HG02610 (cell line): ENCODE measurements at regions not wholly inside any gene's neighbourhood (a gene's known extent, or its start where the extent isn't known, plus 50 kb on each side); places are given as distances from the start of the nearest gene placed in this dataset.
A peak's percentile ranks its signal among the peaks of the same experiment; 100 is the strongest.
"Not testable (repeated sequence)": the region's sequence is repeated elsewhere in the genome, so short reads cannot be mapped to it uniquely, and the experiment has no call there.

Experiments used
- ATAC-seq: cut with Tn5 transposase; IDR thresholded peaks from one replicate; pipeline ENCODE4 v1.9.1; 2021; ENCODE audit warnings: mild to moderate bottlenecking, moderate library complexity; ENCODE audit not compliant: unreplicated experiment

GRCh38 chr20:19024296-19025035, 188.0 kb upstream of the SLC24A3 start:
- no peak for ATAC-seq

DNA sequence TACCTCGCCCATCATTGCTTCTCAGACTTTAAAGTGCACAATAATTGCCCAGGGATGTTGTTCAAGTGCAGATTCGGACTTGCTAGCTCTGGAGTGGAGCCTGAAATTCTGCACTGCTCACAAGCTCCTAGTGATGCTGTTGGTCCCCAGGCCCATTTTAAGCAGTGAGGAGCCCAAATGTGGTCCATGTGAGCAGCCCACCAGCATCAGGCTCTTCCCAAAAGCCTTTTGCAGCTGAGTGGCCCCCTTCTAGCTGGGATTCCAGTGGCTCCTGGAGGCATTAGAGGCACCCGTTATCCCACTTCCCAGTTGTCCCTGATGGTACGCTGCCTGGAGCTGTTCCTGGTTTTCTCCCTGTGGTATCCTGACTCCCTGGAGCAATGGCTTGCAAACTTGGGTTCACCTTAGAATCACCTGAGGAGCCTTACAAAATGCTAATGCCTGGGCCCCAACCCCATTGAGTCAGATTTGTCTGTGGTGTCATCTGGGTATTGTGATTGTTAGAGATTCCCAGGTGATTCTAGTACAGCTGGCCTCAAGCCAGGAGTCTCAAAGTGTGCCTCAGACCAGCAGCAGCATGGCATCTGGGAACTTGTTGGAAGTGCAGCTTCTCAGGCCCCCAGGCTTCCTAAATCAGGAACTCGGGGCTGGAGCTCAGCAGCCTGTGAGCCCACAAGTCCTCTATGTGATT, 186.9 kb upstream of the SLC24A3 start:
- ATAC-seq, result peak; percentile 32

GRCh38 chr20:19026121-19026878, 186.1 kb upstream of the SLC24A3 start:
- ATAC-seq, result peak; percentile 83

GRCh38 chr20:19026901-19027644, 185.4 kb upstream of the SLC24A3 start:
- ATAC-seq, result no peak

DNA sequence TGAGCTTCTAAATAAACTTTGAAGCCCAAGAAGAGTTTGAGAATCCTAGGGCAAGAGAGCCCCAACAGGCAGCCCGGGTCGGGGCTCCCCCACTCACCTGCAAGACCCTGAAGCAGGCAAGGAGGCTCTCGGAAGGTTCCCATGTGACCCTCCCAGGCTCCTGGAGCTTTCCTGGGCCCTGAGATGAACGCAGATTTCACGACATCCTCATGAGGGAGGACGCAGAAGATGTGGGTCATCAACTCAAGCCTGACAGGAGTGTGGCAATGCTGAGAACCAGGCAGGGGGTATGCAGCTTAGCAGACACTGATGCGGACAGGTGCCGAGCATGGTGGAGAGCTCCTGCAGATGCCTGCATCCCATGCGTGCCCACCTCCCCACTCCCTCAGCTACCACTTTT, 184.5 kb upstream of the SLC24A3 start:
- ATAC-seq, result no peak

DNA sequence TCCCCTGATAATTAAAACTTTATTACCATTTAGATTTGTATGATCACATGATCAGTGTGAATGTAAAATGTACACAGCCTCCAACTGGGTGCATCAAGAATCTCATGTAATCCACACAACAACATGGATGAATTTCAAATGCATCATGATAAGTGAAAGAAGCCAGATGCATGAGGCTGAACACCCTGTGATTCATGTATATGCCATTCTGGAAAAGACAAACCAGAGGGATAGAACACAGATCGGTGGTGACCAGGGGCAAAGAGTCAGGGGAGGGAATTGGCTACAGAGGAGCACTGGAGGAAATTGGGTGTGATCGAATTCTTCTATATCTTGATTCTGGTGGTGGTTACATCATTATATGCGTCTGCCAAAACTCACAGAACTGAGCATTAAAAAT, 170.7 kb upstream of the SLC24A3 start:
- no peak for ATAC-seq

DNA sequence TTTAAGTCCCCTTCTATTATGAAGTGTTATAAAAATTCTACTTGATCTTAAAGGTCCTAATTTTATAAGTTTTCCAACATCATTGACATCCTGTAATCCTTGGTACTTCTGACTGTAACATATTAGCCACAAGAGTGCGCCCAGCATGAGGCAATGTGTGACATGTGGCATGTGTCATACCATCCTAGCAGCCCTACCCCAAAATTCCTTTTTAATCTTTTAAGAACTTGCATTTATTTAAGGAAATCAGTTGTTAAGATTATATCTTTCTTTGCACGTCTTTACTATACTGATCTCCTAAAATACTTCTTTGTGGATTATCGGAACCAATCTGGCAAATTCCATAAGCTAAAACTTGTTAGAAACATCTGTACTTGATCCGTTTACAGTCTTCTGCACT, 167.1 kb upstream of the SLC24A3 start:
- no peak for ATAC-seq

GRCh38 chr20:19047040-19047950, 165.1 kb upstream of the SLC24A3 start:
- no peak for ATAC-seq

DNA sequence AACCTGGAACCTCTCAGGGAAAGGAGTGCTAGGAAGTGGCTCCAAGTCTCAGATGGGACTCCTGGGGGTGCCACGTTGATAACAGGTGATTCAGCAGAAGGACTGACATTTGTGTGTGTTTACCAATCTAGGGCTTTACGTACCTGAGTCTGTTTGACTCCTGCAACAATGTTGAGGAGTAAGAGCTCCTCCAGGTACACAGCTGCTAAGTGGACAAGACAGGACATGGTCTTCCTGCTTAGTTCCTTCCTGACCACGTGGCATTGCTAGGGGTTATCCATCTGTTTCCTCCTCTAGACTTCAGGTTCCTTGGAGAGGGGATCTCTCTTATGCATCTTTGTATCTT, 164.5 kb upstream of the SLC24A3 start:
- no peak for ATAC-seq

DNA sequence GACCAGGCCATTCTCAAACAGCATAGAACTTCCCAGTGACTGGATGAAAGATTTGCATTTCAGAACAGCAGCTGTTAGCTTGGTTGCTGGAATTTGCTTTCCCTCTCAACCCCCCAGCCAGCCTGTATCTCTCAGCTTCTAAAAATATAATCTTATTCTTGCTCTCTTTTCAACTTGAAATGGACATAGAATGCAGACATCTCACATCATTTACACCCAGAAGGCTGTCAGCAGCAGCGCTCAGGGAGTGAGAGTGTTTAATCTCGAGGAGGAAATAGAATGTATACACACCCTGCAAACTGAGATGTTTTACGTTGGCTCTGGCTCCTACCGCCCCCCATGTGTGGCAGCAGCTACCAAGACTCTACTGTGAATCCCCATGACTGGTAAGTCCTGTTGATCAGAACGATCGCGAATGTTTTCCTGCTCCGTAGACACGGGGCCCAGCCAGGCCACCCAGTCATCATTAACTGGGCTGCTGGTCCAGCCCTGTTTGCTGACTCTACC, 163.4 kb upstream of the SLC24A3 start:
- ATAC-seq, result no peak

DNA sequence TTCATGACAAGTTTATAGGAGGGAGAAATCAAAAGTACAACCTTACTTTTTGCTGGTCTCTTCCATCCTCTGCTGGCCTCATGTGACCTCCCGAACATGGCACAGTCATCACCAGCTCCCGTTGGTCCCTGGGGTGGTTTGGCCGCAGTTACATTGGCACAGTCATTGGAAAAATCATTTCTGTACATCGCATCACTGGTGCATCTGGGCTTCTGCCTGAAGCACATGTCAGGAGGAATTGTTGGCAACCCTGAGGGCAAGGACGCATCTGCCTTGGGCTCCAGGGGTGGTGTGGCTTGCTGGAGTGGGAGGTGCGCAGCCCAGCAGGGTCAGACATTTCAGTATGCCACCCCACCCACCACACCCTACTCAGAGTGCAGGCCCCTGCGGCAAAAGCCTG, 162.9 kb upstream of the SLC24A3 start:
- no peak for ATAC-seq

DNA sequence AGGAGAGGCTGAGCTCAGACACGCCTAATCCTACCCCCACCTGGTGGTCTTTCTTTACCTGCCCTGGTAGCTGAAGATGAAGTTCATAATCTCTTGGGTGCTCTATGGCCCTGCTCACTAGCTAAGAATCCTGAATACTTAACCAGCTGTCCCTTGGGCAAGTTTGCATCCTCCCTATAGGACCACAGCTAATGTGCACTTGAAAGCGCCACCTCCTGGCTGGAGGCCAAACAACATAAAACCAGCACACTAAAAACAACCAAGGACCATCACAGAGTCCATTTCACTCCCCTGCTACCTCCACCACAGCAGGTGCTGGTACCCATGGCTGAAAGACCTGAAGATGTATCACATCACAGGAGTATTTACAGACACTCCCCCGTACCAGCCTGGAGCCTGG, 155.5 kb upstream of the SLC24A3 start:
- no peak for ATAC-seq

DNA sequence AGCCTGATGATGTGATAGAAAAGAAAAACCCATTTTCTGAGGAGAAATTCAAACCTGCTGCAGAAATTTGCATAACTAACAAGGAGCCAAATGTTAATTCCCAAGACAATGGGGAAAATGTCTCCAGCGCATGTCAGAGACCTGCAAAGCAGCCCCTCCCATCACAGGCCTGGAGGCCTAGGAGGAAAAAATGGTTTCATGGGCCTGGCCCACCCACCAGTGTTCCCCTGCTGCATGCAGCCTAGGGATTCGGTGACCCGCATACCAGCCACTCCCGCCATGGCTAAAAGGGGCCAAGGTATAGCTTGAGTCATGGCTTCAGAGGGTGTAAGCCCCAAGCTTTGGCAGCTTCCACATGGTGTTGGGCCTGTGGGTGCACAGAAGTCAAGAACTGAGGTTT, 147.7 kb upstream of the SLC24A3 start:
- ATAC-seq, result not testable (repeated sequence)

DNA sequence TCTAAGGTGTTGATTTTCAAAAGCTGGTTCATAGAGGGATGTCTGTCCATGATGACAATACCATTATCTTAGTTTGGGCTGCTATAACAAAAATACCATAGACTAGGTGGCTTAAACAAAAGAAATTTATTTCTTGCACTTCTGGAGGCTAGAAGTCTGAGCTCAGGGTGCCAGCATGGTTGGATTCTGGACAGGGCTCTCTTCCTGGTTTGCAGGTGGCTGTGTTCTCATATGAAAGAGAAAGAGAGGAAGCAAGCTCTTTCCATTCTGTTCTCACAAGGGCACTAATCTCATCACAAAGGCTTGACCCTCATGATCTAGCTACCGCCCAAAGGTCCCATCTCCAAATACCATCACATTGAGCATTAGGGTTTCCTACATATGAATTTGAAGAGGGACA, 144.5 kb upstream of the SLC24A3 start:
- no peak for ATAC-seq

- ATAC-seq, result no peak
Measured at GRCh38 chr20:19070026-19070425, 142.4 kb upstream of the SLC24A3 start.

- peak; percentile 43 for ATAC-seq
Measured at GRCh38 chr20:19070681-19071445, 141.6 kb upstream of the SLC24A3 start.

DNA sequence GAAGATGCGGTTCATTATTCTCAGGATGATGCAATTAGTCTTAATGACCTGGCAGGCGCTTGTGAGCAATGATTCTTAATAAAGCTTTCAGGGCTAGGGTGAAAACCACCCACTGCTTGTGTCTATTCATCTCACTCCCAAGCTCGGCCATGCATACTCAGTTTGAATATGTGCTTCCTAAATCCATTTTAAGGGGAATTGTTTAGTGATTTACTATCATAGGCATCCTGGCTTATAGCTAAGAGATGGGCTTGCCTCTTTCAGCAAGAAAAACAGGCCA, 141.1 kb upstream of the SLC24A3 start:
- ATAC-seq, result peak; percentile 51

- ATAC-seq, result no peak
Measured at GRCh38 chr20:19071902-19072498, 140.4 kb upstream of the SLC24A3 start.

- no peak for ATAC-seq
Measured at GRCh38 chr20:19072988-19073387, 139.5 kb upstream of the SLC24A3 start.
